HG03045 (cell line): ENCODE measurements at regions not wholly inside any gene's neighbourhood (a gene's known extent, or its start where the extent isn't known, plus 50 kb on each side); places are given as distances from the start of the nearest gene placed in this dataset.

Experiments used
- ATAC-seq: cut with Tn5 transposase; IDR thresholded peaks from one replicate; pipeline ENCODE4 v1.9.1; 2021; ENCODE audit warnings: mild to moderate bottlenecking, moderate library complexity; ENCODE audit not compliant: unreplicated experiment

- ATAC-seq: no peak
Observed at GRCh38 chr13:110826861-110827672, 87.8 kb downstream of the ANKRD10 start.
